SK-N-MC (cell line): ENCODE measurements at regions not wholly inside any gene's neighbourhood (a gene's known extent, or its start where the extent isn't known, plus 50 kb on each side); places are given as distances from the start of the nearest gene placed in this dataset.

ENCODE experiments used
- EZH2 ChIP-seq: fragments of 200-600 bp; sonication (generic); IDR thresholded peaks from one replicate; pipeline ENCODE4 v1.6.1; 2017; ENCODE audit warnings: antibody characterized with exemption
- POLR2AphosphoS5 ChIP-seq: IDR thresholded peaks from 2 replicates; pipeline ENCODE4 v1.6.1; 2012; ENCODE audit warnings: mild to moderate bottlenecking, low read depth, low read length, borderline replicate concordance

- TF ChIP-seq EZH2 (no peak), POLR2AphosphoS5 (no peak)
Observed at GRCh38 chr5:44695259-44695658, 113.5 kb upstream of the MRPS30 start.
